HUES64 (cell line): ENCODE measurements at regions not wholly inside any gene's neighbourhood (a gene's known extent, or its start where the extent isn't known, plus 50 kb on each side); places are given as distances from the start of the nearest gene placed in this dataset.

Experiments used
- H3K27ac ChIP-seq: 2 replicates; pipeline ENCODE4 v1.7.0; 2013; ENCODE audit warnings: low read depth, low read length, inconsistent platforms
- H3K27me3 ChIP-seq: 2 replicates; pipeline ENCODE4 v1.6.1; 2013; ENCODE audit warnings: mild to moderate bottlenecking, low read length; ENCODE audit not compliant: insufficient read depth
- H3K36me3 ChIP-seq: 2 replicates; pipeline ENCODE4 v1.6.1; 2013; ENCODE audit warnings: mild to moderate bottlenecking, low read length; ENCODE audit not compliant: insufficient read depth
- H3K4me1 ChIP-seq: 2 replicates; pipeline ENCODE4 v1.6.1; 2013; ENCODE audit warnings: mild to moderate bottlenecking, low read length, moderate library complexity; ENCODE audit not compliant: insufficient read depth
- H3K4me3 ChIP-seq: 2 replicates; pipeline ENCODE4 v1.5.1; 2013; ENCODE audit warnings: mild to moderate bottlenecking, low read length, moderate library complexity
- H3K9ac ChIP-seq: 2 replicates; pipeline ENCODE4 v1.6.1; 2013; ENCODE audit warnings: mild to moderate bottlenecking, low read depth, low read length
- H3K9me3 ChIP-seq: 2 replicates; pipeline ENCODE4 v1.6.1; 2013; ENCODE audit warnings: low read depth, low read length; ENCODE audit not compliant: insufficient read depth
- WGBS: fragments of 150-250, 120-280 bp; methylation state at CpG from one replicate; pipeline ENCODE4 v1.1.7; 2013; ENCODE audit warnings: missing lambda C conversion rate; 5-methylcytosine and 5-hydroxymethylcytosine counted together

- WGBS, result 91% methylated on average over 2 of the region's 2 CpGs
- H3K4me3 ChIP-seq, result no peak overlapping the region
- H3K4me1 ChIP-seq, result no peaks in the 10 kb centered on the region
- no peaks in the 10 kb centered on the region for H3K9me3 ChIP-seq
- no peaks in the 10 kb centered on the region for H3K36me3 ChIP-seq
- no peak overlapping the region for H3K27ac ChIP-seq
- no peak overlapping the region for H3K9ac ChIP-seq
- no peaks in the 10 kb centered on the region for H3K27me3 ChIP-seq
These were observed 333.3 kb downstream of the SLC16A7 start for GRCh38 chr12:59929110-59929509.

- peaks cover 14% of the 10 kb centered on the region for H3K4me1 ChIP-seq
- H3K9me3 ChIP-seq, result no peaks in the 10 kb centered on the region
- H3K4me3 ChIP-seq, result no peak overlapping the region
- H3K27me3 ChIP-seq, result no peaks in the 10 kb centered on the region
- H3K9ac ChIP-seq, result no peak overlapping the region
- WGBS, result 83% methylated on average over 1 of the region's 1 CpG
- no peak overlapping the region for H3K27ac ChIP-seq
- H3K36me3 ChIP-seq, result no peaks in the 10 kb centered on the region
These were observed 338.7 kb downstream of the SLC16A7 start for GRCh38 chr12:59934486-59934885.

- H3K4me1 ChIP-seq, result peaks cover 14% of the 10 kb centered on the region
- no peaks in the 10 kb centered on the region for H3K27me3 ChIP-seq
- no peak overlapping the region for H3K9ac ChIP-seq
- no peaks in the 10 kb centered on the region for H3K36me3 ChIP-seq
- WGBS, result 92% methylated on average over 2 of the region's 3 CpGs
- H3K9me3 ChIP-seq, result no peaks in the 10 kb centered on the region
- no peak overlapping the region for H3K27ac ChIP-seq
- H3K4me3 ChIP-seq, result no peak overlapping the region
These were observed 340.7 kb downstream of the SLC16A7 start for GRCh38 chr12:59936534-59936933.

- no peaks in the 10 kb centered on the region for H3K9me3 ChIP-seq
- H3K4me1 ChIP-seq, result peaks cover 14% of the 10 kb centered on the region
- H3K27ac ChIP-seq, result no peak overlapping the region
- H3K9ac ChIP-seq, result no peak overlapping the region
- H3K27me3 ChIP-seq, result no peaks in the 10 kb centered on the region
- no peak overlapping the region for H3K4me3 ChIP-seq
- H3K36me3 ChIP-seq, result no peaks in the 10 kb centered on the region
These were observed 341.3 kb downstream of the SLC16A7 start for GRCh38 chr12:59937148-59937547.

GRCh38 chr12:59938190-59938962 is 342.5 kb downstream of the SLC16A7 start:
- no peak overlapping the region for H3K9ac ChIP-seq
- no peaks in the 10 kb centered on the region for H3K36me3 ChIP-seq
- no peak overlapping the region for H3K27ac ChIP-seq
- no peaks in the 10 kb centered on the region for H3K27me3 ChIP-seq
- H3K9me3 ChIP-seq, result no peaks in the 10 kb centered on the region
- H3K4me3 ChIP-seq, result no peak overlapping the region
- peaks cover 14% of the 10 kb centered on the region for H3K4me1 ChIP-seq
- 87% methylated on average over 8 of the region's 8 CpGs for WGBS

GRCh38 chr12:59940631-59941342 is 345.0 kb downstream of the SLC16A7 start:
- no peaks in the 10 kb centered on the region for H3K9me3 ChIP-seq
- H3K4me1 ChIP-seq, result peaks cover 14% of the 10 kb centered on the region
- H3K4me3 ChIP-seq, result no peak overlapping the region
- H3K27ac ChIP-seq, result no peak overlapping the region
- H3K36me3 ChIP-seq, result no peaks in the 10 kb centered on the region
- no peak overlapping the region for H3K9ac ChIP-seq
- no peaks in the 10 kb centered on the region for H3K27me3 ChIP-seq
- 86% methylated on average over 4 of the region's 4 CpGs for WGBS

- Histone ChIP-seq H3K27me3 (no peaks in the 10 kb centered on the region), H3K4me1 (peaks cover 14% of the 10 kb centered on the region), H3K4me3 (no peak overlapping the region), H3K9me3 (no peaks in the 10 kb centered on the region), H3K27ac (no peak overlapping the region), H3K36me3 (no peaks in the 10 kb centered on the region), H3K9ac (no peak overlapping the region)
These were observed 345.6 kb downstream of the SLC16A7 start for GRCh38 chr12:59941461-59941860.

GRCh38 chr12:59944177-59944576 is 348.3 kb downstream of the SLC16A7 start:
- H3K36me3 ChIP-seq, result no peaks in the 10 kb centered on the region

GRCh38 chr12:59946635-59947034 is 350.8 kb downstream of the SLC16A7 start:
- Histone ChIP-seq H3K9ac (no peak overlapping the region), H3K9me3 (no peaks in the 10 kb centered on the region), H3K4me1 (no peaks in the 10 kb centered on the region), H3K27me3 (no peaks in the 10 kb centered on the region), H3K36me3 (no peaks in the 10 kb centered on the region), H3K27ac (no peak overlapping the region), H3K4me3 (no peak overlapping the region)
- 83% methylated on average over 1 of the region's 2 CpGs for WGBS

More at GRCh38 chr12:59944177-59944576, 348.3 kb downstream of the SLC16A7 start:
- H3K27me3 ChIP-seq, result no peaks in the 10 kb centered on the region
- H3K9me3 ChIP-seq, result no peaks in the 10 kb centered on the region
- H3K4me1 ChIP-seq, result no peaks in the 10 kb centered on the region; the same call in 1 of the 2 replicates
- H3K9ac ChIP-seq, result no peak overlapping the region
- H3K4me3 ChIP-seq, result no peak overlapping the region
- no peak overlapping the region for H3K27ac ChIP-seq

- no CpG with 5 or more reads among the region's 1 CpG for WGBS
- Histone ChIP-seq H3K4me1 (peaks cover 19% of the 10 kb centered on the region), H3K9me3 (0 out of 2 replicates have a peak, but pooled peaks cover 1% of the 10 kb centered on the region), H3K4me3 (no peak overlapping the region), H3K27ac (no peak overlapping the region), H3K27me3 (no peaks in the 10 kb centered on the region), H3K36me3 (no peaks in the 10 kb centered on the region), H3K9ac (no peak overlapping the region)
These were observed 367.7 kb downstream of the SLC16A7 start for GRCh38 chr12:59963546-59963945.

- WGBS, result 92% methylated on average over 4 of the region's 4 CpGs
These were observed 377.1 kb downstream of the SLC16A7 start for GRCh38 chr12:59972905-59973304.

More at GRCh38 chr12:59972905-59973304, 377.1 kb downstream of the SLC16A7 start:
- no peaks in the 10 kb centered on the region for H3K4me1 ChIP-seq
- no peaks in the 10 kb centered on the region for H3K36me3 ChIP-seq
- H3K9ac ChIP-seq, result no peak overlapping the region
- no peak overlapping the region for H3K4me3 ChIP-seq
- H3K27ac ChIP-seq, result no peak overlapping the region
- no peaks in the 10 kb centered on the region for H3K27me3 ChIP-seq
- H3K9me3 ChIP-seq, result no peaks in the 10 kb centered on the region
